GM18507 (cell line): ENCODE measurements at regions not wholly inside any gene's neighbourhood (a gene's known extent, or its start where the extent isn't known, plus 50 kb on each side); places are given as distances from the start of the nearest gene placed in this dataset.
A peak's percentile ranks its signal among the peaks of the same experiment; 100 is the strongest.
"Not testable (repeated sequence)": the region's sequence is repeated elsewhere in the genome, so short reads cannot be mapped to it uniquely, and the experiment has no call there.

Experiments used
- DNase-seq: peaks from one replicate; pipeline ENCODE4 v3.0.0; 2011; ENCODE audit warnings: low read depth; ENCODE audit not compliant: insufficient read length; ENCODE audit errors: extremely low spot score
- FAIRE-seq: peaks from 2 replicates; lab custom pipeline; 2011; peaks lifted over from hg19 to GRCh38; lab: Jason Lieb, UNC

DNA sequence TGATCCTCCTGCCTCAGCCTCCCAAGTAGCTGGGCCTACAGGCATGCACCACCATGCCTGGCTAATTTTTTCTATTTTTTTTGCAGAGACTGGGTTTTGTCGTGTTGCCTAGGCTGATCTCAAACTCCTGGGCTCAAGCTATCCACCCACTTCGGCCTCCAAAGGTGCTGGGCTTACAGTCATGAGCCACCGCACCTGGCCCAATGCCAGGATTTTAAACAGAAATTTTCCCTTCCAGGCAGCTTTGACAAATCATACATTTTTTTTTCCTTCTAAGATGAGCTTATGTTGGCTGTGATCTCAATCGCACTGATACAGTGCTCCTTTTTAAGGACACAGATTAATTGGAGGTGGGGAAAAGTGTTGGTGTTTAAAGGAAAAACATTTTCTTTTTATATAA is 73.2 kb upstream of the CD2AP start:
- no peak for FAIRE-seq

DNA sequence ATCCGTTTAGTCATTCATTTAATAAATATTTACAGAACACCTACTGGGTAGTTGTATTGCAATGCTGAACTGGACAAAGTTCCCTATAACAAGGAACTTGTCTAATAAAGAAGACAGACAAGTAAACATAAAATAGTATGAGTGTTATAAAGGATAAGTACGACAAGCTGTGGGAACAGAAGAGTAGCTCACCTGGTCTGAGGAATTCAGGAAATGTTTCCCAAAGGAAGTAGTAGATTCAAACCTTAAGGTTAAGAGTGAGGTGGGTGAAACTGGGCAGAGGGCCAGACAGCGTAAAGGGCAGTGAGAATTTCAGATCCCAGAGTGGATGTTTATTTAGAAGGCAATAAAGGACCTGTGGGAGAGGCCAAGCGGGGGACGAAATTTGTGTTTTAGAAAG is 72.3 kb upstream of the CD2AP start:
- FAIRE-seq (no peak), DNase-seq (no peak)

More for the DNA sequence above, 73.2 kb upstream of the CD2AP start:
- no peak for DNase-seq

DNA sequence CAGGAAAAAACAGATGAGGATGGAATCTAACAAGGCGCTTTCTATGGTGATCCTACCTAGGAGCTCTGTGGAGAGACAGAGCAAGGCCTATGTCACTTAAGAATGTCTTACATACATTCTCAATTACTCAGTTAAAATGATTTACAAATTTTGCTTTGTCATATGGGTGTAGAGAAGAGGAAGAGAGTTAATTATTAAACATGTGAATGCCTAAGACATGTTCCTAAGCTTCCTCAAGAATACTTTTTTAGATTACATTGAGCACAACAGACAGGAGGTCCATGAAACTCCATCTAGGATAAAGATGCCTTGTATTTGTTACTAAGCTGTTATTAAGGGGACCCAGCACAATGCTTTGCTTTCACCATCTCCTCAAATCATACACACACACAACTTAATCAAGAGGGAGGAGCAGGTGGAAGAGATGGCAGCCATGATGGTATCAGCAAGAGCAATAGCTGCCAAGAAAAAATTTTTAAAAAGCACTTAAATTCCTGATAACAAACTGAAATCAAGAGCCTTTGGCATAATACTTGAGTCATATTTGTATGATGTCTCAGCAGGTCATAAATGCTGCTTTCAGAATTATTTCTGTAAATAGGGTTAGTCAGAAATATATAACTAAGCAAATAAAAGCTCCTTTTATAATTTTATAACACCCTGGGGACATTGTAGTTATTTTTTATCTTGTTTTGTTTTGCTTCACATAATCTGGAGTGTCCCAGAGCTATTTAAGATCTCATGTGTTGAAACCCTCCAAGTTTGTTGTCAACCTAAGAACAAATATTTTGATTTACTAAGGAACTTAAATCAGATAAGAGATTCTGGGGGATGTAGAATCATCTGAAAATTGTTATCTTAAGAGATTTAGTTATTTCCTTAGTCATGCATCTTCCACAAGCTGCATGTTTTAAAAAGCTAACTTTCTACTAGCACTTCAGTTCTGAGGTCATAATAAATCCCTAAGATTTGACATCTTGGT is 70.0 kb upstream of the CD2AP start:
- no peak for FAIRE-seq
- DNase-seq = no peak

DNA sequence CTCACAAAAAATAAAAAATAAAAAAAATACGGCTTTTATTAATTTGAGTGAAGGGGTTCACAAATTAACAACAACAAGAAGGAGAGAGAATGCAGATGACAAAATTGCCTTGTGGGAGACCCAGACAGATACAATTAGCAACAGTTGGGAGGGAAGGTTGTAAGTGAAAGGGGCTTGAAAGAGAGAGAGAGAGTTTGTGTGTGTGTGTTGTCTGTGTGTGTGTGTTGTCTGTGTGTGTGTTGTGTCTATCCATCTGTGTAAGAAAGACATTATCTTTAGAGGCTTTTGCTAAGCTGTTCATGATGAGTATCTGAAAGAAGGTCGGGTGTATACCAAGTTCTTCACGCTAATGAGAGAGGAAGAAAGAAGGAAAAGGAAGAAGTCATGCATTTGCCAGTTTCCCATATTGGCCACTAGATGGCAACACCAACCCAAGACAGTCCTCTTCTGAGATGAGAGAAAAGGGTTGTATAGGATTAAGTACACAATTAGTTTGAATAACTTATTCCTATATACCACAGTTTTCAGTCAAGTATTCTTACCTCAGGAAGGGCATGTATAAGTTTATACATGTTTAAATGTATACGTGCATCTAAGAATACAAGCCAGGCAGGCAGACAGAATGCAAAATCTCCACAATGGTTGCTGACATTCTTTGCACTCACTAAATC is 63.7 kb upstream of the CD2AP start:
- peak; percentile 81 for FAIRE-seq
- peak; percentile 36 for DNase-seq

DNA sequence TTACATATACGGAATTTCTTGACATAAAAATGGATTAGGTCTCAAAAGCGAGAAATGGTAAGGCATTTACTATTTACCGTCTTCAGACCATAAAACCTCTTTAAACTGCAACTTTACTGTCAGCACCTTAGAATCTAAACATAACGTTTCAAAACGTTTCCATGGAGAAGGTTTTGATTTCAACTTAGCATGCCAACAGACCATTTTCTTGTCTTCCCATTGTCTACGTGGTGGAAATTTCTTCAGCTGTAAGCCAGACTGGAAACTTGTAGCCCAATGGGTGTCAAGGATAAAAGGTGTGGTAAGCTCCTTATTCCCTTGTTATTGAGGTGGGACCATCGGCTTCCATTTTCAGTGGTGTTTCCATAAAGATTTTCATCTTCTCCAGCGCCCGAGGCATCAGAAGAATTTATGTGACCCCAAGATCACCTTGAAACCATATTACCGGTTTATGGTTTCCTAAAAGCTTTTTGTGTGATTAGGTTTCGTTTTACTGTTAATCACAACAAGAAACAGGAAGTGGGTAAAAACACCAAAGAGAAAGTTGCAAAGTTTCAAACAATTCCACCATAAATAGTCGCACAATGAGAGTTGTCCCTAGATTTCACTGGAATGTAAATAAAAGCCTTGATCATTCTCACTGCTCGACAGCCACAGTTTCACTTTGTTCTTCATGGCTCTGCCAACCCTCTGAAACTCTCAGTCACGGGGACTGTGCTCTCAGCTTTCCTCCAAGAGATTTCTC is 63.0 kb upstream of the CD2AP start:
- DNase-seq = no peak

DNA sequence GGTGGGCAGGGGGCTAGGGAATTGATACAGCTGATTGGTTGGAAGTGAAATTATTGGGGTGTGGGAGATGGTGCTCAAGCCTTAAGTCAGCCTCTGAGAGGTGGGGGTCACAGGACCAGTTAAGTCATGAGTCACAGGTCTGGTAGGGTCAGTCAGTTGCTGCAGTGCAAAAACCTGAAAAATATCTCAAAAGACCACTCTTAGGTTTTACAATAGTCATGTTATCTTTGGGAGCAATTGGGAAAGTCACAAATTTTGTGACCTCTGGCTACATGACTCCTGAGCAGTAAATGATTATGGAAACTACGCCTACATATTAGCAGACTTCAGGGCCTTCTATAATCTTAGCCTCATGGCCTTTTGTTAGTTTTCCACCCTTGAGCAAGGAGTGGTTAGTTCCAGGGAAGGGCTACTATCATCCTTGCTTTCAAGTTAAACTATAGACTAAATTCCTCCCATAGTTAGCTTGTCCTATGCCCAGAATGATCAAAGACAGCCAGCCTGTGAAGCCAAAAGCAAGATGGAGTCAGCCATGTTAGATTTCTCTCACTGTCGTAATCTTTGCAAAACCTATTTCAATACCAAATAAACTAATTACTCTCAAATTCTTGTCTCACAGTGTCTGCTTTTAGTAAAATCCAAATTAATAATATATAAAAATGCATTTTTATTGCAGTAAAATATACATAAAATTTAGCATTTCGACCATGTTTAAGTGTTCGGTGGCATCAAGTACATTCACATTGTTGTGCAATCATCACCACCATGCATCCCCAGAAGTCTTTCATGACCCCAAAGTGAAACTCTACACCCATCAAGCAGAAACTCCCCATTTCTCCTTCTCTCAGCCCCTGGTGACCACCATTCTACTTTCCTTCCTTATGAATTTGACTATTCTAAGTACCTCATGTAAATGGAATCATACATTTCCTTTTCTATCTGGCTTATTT is 60.9 kb upstream of the CD2AP start:
- DNase-seq = no peak
- FAIRE-seq = no peak

More for the DNA sequence above, 63.0 kb upstream of the CD2AP start:
- peak; percentile 85 for FAIRE-seq

DNA sequence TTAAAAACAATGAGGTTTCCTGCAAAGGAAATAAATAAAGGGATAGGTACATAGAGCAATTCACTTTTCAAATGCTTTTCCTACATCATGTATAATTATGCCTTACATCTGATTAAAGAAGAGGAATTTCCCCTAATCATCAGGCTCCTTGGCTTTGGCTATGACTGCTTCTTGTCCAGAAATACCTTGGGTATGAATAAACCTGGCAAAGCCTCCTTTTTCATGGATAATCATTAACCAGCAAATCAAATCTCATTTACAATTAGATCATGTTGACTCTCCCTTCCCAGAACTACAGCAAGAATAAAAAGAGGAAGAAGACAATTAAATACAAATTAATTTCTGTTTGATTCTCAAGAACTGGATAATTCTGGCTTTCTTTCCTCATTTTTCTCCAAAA is 58.0 kb upstream of the CD2AP start:
- no peak for FAIRE-seq
- no peak for DNase-seq

DNA sequence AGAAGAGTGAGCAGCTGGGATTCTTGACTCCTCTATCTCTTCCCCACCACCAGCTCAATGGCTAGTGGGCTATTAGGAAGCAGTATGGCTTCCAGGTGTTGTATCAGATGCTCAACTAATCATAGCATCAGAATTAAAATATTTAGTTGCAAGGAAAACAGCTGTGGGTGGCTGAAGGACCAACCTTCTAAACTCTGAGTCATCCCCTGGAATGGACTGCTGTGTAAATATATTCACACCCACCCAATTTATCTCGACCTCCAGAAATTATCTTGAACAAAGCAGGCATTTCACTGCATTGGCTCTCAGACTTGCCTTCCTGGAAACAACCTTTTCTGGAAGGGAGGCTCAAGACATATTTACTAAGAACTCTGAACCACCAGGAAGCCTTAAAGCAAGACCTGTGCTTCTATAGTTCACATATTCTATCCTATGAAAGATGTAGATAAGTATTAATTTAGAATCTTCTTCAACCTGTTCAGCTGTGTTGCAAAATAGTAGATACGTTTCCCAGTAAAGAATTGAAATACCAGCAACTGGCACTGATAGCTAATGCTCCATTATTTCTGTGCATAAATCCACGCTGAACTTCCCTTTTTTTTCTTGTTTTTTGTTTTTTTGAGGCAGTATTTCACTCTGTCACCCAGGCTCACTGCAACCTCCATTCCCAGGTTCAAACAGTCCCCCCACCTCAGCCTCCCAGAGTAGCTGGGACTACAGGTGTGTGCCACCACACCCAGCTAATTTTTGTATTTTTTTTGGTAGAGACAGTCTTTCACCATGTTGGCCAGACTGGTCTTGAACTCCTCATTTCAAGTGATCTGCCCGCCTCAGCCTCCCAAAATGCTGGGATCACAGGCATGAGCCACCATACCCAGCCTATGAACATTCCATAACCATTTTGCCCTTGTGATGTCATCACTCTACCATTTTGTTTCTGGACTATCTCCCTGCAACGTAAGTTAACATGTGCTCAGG is 56.9 kb upstream of the CD2AP start:
- FAIRE-seq (no peak), DNase-seq (no peak)

DNA sequence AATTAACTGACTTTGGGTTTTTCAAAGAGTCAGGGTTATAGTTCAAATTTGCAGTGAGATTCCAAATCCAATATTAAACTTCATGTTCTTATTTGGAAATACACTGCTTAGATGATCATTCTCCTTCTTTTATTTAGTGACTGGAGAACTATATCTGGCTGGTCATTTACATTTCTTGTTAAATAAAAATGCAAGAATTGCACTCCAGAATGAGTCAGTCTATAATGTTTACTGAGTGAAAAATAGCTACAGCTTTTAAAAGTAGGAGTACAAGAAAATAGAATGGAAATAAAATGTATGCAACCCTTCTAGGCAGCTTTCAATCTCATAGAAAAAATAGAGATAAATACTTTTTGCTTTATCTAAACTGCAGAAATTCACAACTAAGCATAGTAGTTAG is 54.5 kb upstream of the CD2AP start:
- FAIRE-seq (no peak), DNase-seq (no peak)

DNA sequence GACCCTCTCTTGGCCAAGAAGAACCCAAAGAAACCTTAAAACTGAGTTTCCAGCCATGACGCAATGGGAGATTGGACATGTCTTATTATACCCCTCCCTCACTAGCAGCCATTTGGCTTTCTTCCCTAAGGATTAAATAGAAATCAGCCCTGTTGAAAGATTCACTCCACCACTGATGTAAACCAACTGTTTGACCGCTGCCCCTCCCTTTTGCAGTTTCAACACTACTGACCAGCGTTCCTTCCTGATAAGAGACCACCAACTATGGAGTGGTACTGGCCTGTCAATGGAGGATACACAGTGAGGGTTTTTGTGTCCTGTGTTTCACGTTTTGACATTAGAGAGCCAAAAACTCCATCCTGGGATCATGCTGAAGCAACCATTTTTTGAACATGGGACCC is 53.2 kb upstream of the CD2AP start:
- no peak for DNase-seq
- FAIRE-seq = no peak

DNA sequence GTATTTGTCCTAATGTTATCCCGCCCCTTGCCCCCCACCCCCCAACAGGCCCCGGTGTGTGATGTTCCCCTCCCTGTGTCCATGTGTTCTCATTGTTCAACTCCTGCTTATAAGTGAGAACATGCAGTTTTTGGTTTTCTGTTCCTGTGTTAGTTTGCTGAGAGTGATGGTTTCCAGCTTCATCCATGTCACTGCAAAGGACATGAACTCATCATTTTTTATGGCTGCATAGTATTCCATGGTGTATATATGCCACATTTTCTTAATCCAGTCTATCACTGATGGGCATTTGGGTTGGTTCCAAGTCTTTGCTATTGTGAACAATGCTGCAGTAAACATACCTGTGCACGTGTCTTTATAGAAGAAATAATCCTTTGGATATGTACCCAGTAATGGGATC is 51.9 kb upstream of the CD2AP start:
- FAIRE-seq, DNase-seq: not testable (repeated sequence)

DNA sequence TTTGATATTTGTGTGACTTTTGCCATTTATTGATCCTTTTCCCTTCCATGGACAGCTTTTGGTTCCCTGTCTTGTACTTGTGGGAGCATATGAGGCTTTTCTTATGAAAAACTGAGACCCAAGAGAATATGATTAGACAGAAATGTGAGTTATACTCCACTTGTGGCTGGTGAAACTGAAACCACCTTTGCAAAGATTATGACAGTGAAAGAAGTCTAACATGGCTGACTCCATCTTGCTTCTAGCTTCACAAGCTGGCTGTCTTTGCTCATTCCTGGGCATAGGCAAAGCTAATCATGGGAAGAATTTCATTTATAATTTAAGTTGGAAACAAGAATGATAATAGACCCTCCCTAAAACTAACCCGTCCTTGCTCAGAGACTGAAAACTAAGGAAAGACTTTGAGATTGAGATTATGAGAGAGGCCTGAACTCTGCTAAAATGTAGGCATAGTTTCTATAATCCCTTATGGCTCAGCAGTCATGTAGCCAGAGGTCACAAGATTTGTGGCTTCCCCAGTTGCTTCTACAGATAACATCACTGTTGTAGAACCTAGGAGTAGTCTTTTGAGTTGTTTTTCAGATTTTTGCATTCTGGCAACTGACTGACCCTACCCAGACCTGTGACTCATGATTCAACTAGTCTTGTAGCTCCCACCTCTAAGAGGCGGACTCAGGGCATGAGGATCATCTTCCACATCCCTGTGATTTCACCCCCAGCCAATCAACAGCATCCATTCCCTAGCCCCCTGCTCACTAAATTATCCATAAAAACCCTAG is 50.9 kb upstream of the CD2AP start:
- DNase-seq (no peak), FAIRE-seq (no peak)

DNA sequence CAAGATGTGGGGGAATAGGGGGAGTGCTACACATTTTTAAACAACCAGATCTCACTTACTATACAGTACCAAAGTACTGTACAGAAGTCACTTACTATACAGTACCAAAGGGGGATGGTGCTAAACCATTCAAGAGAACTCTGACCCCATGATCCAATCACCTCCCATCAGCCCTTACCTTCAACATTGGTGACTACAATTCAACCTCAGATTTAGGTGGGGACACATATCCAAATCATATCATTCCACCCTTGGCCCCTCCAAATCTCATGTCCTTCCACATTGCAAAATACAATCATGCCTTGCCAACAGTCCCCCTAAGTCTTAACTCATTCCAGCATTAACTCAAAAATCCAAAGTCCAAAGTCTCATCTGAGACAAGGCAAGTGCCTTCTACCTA is 49.9 kb upstream of the CD2AP start:
- FAIRE-seq (no peak), DNase-seq (no peak)
